ENCODE measurements at regions not wholly inside any gene's neighbourhood (a gene's known extent, or its start where the extent isn't known, plus 50 kb on each side); places are given as distances from the start of the nearest gene placed in this dataset.
A peak's percentile ranks its signal among the peaks of the same experiment; 100 is the strongest.
"Not testable (repeated sequence)": the region's sequence is repeated elsewhere in the genome, so short reads cannot be mapped to it uniquely, and the experiment has no call there.

DNA sequence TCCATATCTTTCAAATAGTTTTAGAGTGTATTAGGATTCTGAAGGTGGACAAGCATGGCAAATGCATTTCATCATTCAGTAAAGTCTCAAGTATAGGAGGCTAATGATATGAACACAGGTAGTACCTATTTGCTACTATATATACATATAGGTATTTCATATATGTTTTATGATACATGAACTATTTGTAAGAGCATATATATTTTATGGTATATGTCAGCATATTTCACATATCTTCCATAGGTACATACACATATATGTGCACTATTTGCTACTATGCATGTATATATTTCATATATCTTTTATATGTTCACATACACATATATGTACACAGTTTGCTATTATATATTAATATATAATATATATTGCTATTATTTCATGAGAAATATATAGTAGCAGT, 1291.7 kb upstream of the MIR17HG start:
- no peak for DNase-seq (ENCODE audit: low read depth)

DNA sequence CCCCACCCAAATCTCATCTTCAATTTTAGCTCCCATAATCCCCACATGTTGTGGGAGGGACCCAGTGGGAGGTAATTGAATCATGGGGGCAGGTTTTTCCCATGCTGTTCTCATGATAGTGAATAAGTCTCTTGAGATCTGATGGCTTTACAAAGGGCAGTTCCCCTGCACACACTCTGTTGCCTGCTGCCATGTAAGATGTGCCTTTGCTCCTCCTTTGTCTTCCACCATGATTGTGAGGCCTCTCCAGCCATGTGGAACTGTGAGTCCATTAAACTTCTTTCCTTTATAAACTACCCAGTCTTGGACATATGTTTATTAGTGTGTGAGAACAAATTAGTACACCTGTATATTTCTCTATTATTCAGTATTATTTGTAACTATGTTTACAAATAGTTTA, 1283.3 kb upstream of the MIR17HG start:
- DNase-seq (ENCODE audit: low read depth): not testable (repeated sequence)

DNA sequence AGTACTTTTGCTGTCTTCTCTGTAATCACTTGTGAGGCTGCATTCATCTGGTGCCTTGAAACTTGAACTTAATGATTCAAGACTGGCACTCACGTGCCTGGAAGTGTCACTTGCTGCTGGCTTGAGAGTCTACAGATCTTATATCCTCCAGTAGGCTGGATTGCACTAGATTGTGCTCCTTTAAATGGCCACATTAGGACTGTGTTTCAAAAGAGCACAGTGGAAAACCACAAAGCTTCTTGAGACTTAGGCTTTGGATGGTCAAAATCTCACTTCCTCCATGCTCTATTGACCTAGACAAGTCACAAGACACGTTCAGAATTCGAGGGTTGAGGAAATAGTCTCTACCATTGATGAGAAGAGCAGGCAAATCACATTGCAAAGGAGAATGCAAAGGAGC, 1278.8 kb upstream of the MIR17HG start:
- DNase-seq (ENCODE audit: low read depth): peak; percentile 4

DNA sequence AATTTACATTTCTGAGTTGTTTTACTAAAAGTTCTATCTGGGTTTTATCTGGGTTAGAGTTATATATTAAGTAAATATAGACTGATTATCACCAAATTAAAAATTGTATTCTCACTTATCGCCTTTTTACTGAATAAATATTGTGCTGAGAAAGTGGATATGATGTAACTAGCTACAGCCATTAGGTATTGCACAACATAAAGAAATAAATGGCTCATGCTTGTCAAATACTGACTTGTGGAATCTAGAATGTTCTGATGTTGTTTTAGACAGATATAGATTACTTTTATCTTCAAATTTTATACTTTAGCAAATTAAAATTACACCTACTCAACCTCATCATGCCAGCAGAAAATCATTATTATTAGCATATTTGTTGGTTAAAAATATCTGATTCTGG, 1277.1 kb upstream of the MIR17HG start:
- DNase-seq (ENCODE audit: low read depth): peak; percentile 30

DNA sequence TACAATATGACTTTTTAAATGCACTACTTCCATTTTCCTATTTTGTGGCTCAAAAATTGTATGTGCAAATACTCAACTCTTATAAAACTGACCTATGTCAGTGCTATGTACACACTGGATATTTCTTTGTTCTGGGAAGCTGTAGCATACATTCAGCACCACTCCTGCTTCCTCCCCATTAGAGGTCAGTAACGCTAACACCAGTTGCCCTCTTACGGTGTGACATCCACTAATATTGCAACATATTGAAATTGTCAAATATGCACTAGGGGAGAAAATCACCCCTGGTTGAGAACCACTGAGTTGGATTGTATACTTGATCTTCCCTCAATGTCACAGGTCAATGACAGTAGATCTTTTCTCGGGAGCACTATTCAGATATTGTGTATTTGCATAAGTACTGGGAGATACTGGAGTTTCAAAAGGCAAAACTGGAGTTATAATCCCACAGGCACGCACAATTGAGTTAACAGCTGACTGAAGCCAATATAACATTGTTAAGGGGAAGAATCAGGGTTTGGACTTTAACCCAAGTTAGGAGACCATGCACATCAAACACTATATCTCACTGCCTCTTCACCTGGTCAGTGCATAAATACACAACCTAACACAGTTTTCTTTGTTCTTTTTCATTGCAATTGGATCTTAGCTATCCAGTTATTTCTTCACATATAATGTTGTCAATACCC, 1276.5 kb upstream of the MIR17HG start:
- no peak for DNase-seq (ENCODE audit: low read depth)

DNA sequence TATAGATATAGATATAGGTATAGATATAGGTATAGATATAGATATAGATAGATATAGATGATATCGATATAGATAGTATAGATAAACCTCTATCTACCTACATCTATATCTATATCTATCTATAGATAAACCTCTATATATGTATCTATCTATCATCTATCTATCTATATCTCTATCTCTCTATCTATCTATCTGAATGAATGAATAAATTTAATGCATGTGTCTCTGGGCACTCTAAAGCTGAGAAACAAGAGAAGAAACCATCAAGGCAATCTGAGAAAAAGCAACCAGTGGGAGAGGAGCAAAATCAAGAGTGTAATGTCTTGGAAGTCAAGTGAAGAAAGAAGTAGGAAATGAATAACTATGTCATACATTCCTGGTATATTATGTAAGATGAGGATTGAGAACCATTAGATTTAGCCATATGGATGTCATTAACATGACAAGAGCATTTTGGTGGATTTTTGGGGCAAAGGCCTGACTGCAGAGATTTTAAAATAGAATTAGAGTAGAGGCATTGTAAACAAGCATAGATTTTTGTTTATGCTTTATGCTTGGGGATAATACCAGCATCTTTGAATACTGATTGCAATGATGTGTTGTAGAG, 1262.7 kb upstream of the MIR17HG start:
- no peak for DNase-seq (ENCODE audit: low read depth)

DNA sequence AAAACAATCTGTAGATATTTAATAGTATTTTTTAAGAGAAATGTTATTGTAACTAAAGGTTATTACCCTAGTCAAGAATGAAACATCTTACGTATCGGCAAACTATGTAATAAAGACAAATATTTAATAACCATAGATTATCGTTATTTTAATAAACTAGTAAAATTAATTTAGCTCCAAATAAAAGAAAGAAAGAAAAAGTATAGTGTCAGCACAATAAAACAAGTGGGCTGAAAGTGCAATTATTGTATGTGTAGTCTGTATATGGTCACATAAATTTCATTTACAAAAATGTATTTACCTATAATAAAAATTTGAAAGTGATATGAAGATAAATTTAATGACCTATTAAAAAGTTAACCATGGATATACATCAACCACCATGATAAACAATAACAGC, 1258.4 kb upstream of the MIR17HG start:
- no peak for DNase-seq (ENCODE audit: low read depth)

DNA sequence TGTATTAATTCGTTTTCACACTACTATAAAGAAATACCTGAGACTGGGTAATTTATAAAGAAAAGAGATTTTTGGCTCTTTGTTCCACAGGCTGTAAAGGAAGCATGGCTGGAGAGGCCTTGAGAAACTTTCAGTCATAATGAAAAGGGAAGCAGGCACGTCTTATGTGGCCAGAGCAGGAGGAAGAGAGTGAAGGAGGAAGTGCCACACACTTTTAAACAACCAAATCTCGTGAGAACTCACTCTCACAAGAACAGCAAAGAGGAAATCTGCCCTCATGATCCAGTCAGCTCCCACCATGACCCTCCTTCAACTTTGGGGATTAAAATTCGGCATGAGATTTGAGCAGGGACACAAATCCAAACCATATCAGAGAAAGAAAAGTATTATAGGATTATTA, 1255.9 kb upstream of the MIR17HG start:
- DNase-seq (ENCODE audit: low read depth): no peak

DNA sequence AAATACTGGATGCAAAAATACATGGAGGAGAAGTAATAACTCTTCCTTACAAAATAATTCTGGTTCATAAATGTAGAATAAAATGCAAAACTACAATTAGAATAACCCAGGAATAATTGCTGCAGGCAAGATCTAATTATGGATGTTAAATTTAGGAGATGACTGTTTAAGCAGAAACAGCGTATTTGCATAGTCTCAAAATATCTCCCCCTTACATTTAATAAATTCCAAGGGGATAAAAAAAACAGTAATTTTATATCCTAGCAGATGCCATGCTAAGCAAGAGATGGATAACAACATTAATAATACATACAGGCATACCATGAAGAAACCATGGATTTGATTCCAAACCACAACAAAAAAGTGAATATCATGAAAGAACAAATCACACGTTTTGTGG, 1253.1 kb upstream of the MIR17HG start:
- DNase-seq (ENCODE audit: low read depth): no peak

DNA sequence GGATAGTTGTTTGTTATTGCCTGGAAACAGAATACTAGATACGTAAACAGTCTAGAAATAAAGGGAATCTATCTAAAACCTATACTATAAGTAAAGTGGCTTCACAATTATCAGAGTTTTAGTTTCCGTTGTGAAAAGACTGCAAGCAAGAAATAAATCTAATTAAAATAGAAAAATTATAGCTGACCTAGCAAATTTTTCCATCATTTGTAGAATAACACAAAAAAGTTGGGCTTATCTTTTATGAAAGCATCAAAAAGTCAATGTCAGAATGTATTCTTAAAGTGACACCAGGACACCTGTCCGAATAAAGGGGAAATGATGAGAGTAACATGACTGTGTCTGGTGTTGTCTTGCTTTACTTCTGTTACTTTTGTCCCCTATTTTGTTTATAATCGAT, 1248.9 kb upstream of the MIR17HG start:
- DNase-seq (ENCODE audit: low read depth): no peak

DNA sequence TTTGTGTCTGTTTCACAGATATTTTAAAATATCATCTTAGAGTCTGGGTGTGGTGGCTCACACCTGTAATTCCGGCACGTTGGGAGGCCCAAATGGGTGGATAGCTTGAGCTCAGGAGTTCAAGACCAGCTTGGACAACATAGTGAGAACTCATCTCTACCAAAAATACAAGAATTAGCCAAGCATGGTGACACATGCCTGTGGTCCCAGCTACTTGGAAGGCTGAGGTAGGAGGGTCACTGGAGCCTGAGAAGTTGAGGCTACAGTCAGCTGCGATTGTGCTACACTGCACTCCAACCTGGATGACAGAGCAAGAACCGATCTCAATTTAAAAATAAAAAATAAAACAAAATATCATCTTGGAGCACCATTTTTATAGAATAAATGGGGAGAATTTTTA, 1247.6 kb upstream of the MIR17HG start:
- no peak for DNase-seq (ENCODE audit: low read depth)

DNA sequence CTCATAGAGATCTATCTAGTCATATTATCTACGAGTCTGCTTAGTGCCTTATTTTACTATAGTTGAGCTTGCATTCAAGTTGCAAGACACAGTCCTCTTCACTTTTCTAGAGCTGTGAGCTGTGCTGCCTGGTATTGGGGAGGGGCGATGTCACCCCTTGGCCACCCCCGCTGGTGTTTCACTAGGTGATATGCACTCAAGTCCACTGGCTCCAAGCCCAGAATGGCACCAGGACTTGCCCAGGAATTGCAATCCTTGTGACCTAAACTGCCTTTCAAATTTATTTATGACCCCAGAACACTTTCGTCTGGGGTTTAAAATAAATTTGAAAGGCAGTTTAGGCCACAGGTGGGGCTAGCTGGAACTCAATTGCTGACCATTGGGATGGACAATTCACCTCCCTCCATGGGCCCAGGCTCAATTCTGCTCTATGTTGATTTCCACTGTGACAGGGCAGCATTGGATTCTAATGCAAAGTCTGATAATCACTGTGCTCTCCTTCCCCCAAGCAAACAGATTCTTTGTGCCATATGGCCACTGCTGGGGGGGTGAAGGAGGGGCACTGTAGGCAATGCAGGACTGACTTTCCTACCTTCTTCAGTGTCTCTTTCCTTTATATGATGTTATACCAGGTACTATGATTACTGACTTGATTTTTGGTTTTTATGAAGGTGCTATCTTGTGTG, 1244.2 kb upstream of the MIR17HG start:
- DNase-seq (ENCODE audit: low read depth): no peak

DNA sequence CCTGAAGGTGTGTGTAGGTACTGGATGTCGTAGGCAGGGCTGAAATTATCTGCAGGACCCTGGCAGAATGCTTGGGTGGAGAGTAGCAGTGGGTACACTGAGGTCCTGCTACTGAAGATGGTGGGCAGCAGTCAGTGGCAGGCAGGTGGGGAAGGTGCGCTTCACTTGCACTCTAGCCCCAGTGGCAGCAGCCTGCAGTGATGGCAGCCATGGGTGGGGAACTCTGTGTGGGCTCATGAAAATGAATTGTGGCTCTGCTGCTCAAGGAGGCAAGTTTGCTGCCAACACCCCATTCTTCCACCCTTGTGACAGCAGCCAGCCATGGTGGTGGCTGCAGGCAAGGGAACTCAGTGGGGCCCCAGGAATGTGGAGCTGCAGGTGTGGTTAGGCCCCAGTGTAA, 1242.7 kb upstream of the MIR17HG start:
- no peak for DNase-seq (ENCODE audit: low read depth)

DNA sequence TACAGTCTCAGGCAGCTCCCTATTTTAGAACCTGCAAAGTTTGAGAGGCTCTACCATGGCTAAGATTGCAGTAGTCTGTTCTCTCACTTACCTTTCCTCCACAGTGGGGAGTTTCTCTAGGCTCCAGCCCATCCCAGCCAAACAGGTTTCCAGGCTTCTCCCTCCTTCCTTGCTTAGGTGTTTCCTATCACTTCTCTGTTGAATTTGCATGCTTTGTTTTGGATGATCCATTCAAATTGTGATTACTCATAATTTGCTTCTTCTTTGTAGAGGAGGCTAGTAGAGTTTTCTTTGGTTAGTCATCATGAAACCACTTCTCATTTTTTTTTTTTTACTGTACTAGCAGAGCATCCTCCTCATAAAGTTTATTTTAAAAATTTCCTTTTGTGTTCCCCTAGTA, 1242.2 kb upstream of the MIR17HG start:
- DNase-seq (ENCODE audit: low read depth): peak; percentile 66

DNA sequence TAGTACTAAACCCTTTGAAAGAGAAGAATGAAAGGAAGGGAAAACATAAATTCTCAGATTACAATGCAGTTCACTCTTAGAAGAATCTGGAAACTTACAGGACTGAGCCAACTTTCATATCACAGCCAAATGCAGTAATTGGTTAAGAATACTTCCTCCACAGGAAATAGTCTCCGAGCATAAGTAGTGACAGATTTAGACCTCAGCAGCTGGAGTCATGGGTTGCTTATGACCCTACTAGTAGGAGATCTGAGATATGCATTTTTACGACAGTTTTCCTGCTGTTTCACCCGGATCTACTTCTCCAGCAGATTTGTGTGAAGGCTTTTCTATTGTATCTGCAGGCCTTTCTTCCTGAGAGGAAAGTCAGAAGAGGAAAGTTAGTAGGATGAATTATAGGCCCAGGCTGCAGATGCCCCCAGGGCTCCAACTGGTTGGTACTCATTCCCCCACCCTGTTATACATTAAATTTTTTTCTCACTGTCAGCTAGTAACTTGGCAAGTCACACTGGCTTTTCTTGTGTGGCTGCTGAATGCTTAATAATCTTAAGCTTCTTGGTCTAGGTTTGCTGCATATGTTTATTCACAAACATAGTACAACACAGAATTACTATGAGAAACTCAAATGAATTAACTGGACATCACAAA, 1241.5 kb upstream of the MIR17HG start:
- peak; percentile 44 for DNase-seq (ENCODE audit: low read depth)

DNA sequence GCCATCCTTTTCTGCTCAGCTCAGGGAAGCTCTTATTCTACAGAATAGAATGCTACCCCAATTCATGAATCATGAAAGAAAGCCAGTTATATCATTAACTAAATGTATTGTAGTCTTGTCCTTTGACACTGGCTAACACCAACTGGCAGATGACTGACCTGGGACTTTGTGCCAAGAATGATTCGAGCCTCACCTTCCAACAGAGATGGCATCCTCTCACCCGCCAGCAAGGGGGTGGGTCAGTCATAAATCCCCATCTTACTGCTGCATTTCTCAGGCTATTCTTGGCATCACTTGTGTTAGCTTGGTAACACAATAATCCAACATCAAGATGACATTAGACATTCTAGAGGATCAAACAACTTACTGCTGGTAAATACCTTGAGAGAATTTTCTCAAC, 1239.8 kb upstream of the MIR17HG start:
- peak; percentile 65 for DNase-seq (ENCODE audit: low read depth)

DNA sequence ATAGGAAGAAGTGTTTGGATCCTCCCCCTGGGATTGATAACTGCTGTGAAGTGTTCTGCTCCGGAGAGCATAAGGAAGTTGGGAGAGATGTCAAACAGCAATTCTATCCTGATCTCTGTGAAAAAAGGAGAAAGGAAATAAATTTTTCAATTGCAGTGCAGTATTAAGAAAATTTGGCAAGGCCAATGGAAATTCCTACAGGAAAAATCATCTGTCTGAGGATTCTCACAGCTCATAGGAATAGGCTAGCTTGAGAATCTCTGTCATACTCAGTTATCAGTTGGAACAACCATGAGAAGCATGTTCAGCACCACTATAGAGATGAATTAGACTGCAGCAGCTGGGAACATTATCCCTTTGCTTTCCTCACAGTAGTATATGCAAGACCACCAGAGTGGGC, 1238.9 kb upstream of the MIR17HG start:
- no peak for DNase-seq (ENCODE audit: low read depth)

DNA sequence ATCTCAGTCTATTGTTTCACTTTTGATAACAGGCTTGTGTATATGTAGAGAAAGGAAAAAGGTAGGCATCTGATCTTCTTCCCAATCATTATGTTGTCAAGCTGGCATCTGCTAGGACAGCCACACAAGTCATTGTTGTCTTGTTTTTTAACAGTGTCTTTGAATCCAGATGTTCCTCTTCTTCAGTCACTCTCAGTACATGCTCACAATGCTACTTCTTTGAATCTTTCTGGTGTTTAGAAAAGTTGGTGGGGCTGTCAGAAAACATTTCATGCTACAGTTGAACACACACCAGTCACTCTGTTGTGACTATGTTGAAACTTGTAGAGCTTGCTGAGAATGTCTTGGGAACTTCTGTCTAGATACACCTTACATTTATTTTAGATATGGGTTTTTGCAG, 1231.4 kb upstream of the MIR17HG start:
- no peak for DNase-seq (ENCODE audit: low read depth)

DNA sequence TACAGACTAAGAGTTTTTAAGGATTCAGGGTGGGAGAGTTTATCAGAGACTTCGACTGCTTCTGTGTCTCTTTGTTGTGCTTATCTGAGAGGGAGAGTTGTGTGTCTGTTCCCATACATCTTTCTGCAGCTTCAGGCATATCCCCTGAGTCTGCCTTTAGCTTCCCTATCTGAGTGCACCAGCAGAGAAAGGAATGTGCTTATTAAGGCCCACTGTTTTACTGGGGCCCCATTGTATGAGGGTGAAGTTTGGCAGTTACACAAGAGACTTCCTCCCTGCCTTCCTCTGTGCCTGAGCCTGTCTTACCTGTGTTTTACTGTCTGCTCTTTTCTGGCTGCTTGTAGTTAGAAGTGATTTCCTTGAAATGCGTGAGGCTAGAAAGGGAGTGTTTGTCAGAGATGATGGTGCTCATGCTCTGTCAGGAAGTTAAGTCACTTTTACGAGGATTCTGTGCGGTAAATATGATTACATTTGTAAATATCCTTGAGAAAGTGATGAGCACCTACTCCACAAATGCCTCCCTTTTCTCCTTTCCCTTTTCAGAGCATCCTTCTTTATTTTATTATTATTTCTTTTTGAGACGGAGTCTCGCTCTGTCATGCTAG, 1228.9 kb upstream of the MIR17HG start:
- DNase-seq (ENCODE audit: low read depth): no peak

DNA sequence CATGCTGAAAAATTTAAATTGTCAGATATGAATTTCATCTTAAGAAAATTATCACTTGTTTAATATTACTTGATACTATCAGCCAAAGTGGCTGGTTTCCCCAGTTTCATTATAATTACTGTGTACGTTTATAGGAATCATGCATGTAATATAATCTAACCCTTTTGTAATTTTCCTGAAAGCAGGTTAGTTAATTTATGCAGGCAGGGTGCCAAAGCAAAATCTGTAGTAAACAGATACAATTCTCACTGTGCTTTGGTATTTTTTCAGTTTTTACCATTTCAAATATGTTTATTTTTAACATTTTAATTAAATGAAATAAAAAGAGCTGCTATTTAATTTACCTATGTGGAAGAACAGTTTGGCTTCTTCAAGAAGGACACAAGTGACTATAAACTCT, 1227.5 kb upstream of the MIR17HG start:
- DNase-seq (ENCODE audit: low read depth): no peak

DNA sequence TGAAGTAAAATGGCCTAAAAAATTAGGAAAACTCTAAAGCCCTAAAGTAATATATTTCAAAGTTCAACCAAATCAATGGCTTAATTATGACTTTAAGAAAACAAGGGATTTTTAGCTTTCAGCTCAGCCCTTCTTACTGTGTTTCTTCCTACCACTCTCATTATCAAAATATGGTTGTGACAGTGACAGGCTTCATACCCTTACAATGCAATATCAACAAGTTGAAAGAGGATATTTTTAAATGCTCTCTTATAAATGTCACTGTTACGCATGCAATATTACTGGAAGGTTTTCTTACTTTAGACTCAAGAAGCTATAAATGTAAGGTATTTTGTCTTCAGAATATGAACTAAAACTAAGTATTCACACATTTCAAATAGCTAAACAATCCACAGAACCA, 1225.7 kb upstream of the MIR17HG start:
- DNase-seq (ENCODE audit: low read depth): no peak

DNA sequence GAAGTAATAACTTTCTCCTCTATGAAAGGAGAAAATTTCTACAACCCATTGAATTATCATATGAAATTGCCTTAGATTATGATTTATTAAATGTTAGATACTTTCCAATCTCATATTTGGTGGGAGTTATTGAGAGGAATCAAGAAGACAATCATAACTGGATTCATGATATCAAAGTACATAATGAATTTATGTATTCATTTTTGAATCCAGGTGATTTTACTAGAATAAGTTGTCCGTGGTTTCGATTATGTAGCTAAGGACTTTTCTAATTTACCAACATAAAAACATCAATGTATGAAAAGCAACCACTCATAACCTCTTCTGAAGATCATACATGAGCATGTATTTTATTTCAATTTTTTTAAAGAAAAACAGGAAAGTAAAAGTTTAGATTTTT, 1225.0 kb upstream of the MIR17HG start:
- DNase-seq (ENCODE audit: low read depth): no peak

DNA sequence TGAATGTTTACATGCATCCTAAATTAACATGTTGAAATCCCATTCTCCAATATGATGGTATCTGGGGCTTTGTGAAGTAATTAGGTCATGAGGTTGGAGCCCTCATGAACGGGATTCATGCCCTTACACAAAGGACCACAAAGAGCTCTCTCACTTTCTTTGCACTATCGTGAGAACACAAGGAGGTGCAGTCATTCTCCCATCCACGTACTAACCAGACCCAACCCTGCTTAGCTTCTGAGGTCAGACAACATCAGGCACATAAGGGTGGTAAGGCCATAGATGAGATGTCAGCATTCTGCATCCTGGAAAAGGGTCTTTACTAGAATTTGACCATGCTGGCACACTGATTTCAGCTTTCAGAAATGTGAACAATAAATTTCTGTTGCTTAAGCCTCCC, 1211.9 kb upstream of the MIR17HG start:
- no peak for DNase-seq (ENCODE audit: low read depth)

Measured in renal cortical epithelial cell (primary cell).